ENCODE measurements at regions not wholly inside any gene's neighbourhood (a gene's known extent, or its start where the extent isn't known, plus 50 kb on each side); places are given as distances from the start of the nearest gene placed in this dataset.
A peak's percentile ranks its signal among the peaks of the same experiment; 100 is the strongest.

- intact Hi-C loops (cut with micrococcal nuclease; ENCODE audit: unreplicated experiment) = loop anchor here (2.0 kb wide), 1 partner anchor 36 kb away; no protein-coding TSS in a partner anchor
- CTCF ChIA-PET (ENCODE audit: low intra/inter-chr PET ratio, low total read pairs) = no interaction called here
- BruUV-seq (replicated peaks) = no TSS peak
- no peak for ATAC-seq
- no peak for DNase-seq (ENCODE audit: low spot score)
- POLR2A ChIA-PET = interaction anchor here (0.7 to 1.2 kb wide), 3 partner anchors 11 to 35 kb away, joined by 3 to 4 read pairs (median 3); no protein-coding TSS in a partner anchor
- Histone ChIP-seq H3K9me3 (ENCODE audit: low read length) (peaks cover 6% of the 10 kb centered on the region; the same call in 1 of the 2 replicates), H3K4me2 (ENCODE audit: low read depth, low read length) (peak overlapping the region; percentile 55), H4K20me1 (ENCODE audit: insufficient read depth, low read length) (no peaks in the 10 kb centered on the region), H3K4me3 (replicated peaks in 1 of 3; ENCODE audit: insufficient read depth in 1 of 3, low read depth in 2 of 3, low read length in 3 of 3) (peak overlapping the region in 2 of 3 experiments; percentile 4 to 12; a peak in 2 of 6 replicates), H3K36me3 (replicated peaks in 1 of 2; ENCODE audit: control insufficient read depth in 1 of 2, insufficient read depth in 2 of 2, low read length in 2 of 2) (no peaks in the 10 kb centered on the region), H3K79me2 (ENCODE audit: insufficient read depth, low read length) (no peaks in the 10 kb centered on the region), H2AFZ (ENCODE audit: low read length) (peak overlapping the region; percentile 66), H3K9ac (ENCODE audit: insufficient read depth, low read depth, low read length) (no peak overlapping the region), H3K27me3 (ENCODE audit: control insufficient read depth in 1 of 2, insufficient read depth in 2 of 2, low read length in 2 of 2) (peaks cover 0 to 14% of the 10 kb centered on the region in 2 experiments; a peak in 2 of 5 replicates), H3K4me1 (ENCODE audit: insufficient read depth, low read length) (peaks cover 49% of the 10 kb centered on the region), H3K27ac (ENCODE audit: extremely low read length, insufficient read depth, low read length) (no peak overlapping the region)
- 5% methylated on average over 1 of the region's 1 CpG for WGBS (ENCODE audit: low lambda C conversion rate)
- in situ Hi-C loops (cut with HindIII; ENCODE audit: extremely low pct_ligation_motif_present, low pct_unique_long_range_greater_than_20kb) = no loop called here
- TF ChIP-seq ZNF670 (CRISPR knock-in tag; IDR thresholded peaks at IDR 0.05; ENCODE audit: borderline replicate concordance) (peak; percentile 2; the same call in 1 of the 2 replicates), ZNF777 (CRISPR knock-in tag; IDR thresholded peaks at IDR 0.05) (no peak), FOSL1 (CRISPR knock-in tag; IDR thresholded peaks at IDR 0.05; ENCODE audit: borderline replicate concordance) (no peak), RFXANK (CRISPR knock-in tag; IDR thresholded peaks at IDR 0.05) (no peak), ARID2 (CRISPR knock-in tag; IDR thresholded peaks at IDR 0.05; ENCODE audit: borderline replicate concordance) (no peak), ZNF510 (CRISPR knock-in tag; IDR thresholded peaks at IDR 0.05; ENCODE audit: low read depth) (no peak), ZNF652 (CRISPR knock-in tag; IDR thresholded peaks at IDR 0.05; ENCODE audit: borderline replicate concordance, low read depth) (peak; percentile 91), MYPOP (CRISPR knock-in tag; IDR thresholded peaks at IDR 0.05) (0 out of 2 replicates have a peak, but pooled peaks have one; percentile 25), U2AF1 (optimal IDR thresholded peaks at IDR 0.05; ENCODE audit: low read depth, low read length) (peak; percentile 70)
- no peak for FAIRE-seq
Observed at GRCh38 chr14:34063042-34063441, 112.2 kb upstream of the EGLN3 start.

All from HepG2 (cell line).